ENCODE measurements at regions not wholly inside any gene's neighbourhood (a gene's known extent, or its start where the extent isn't known, plus 50 kb on each side); places are given as distances from the start of the nearest gene placed in this dataset.

GRCh38 chr2:238554468-238555315 is 128.0 kb downstream of the ASB1 start:
- H3K9me3 ChIP-seq (ENCODE audit: control insufficient read depth, insufficient read depth, low read length): no peaks in the 10 kb centered on the region
- H3K4me1 ChIP-seq (ENCODE audit: control insufficient read depth, insufficient read depth, low read length): no peaks in the 10 kb centered on the region
- no peak overlapping the region for H3K9ac ChIP-seq (ENCODE audit: low read depth, low read length)
- H3K27me3 ChIP-seq (ENCODE audit: control insufficient read depth, insufficient read depth, low read length): no peaks in the 10 kb centered on the region
- H3K36me3 ChIP-seq (ENCODE audit: control insufficient read depth, insufficient read depth, low read length): no peaks in the 10 kb centered on the region
- H3K4me3 ChIP-seq (ENCODE audit: low read depth, low read length): peak overlapping the region; percentile 35

- no peak overlapping the region for H3K4me3 ChIP-seq (ENCODE audit: low read depth, low read length)
- H3K36me3 ChIP-seq (ENCODE audit: control insufficient read depth, insufficient read depth, low read length): no peaks in the 10 kb centered on the region
- H3K4me1 ChIP-seq (ENCODE audit: control insufficient read depth, insufficient read depth, low read length): no peaks in the 10 kb centered on the region
- H3K27me3 ChIP-seq (ENCODE audit: control insufficient read depth, insufficient read depth, low read length): no peaks in the 10 kb centered on the region
- H3K9ac ChIP-seq (ENCODE audit: low read depth, low read length): no peak overlapping the region
- no peaks in the 10 kb centered on the region for H3K9me3 ChIP-seq (ENCODE audit: control insufficient read depth, insufficient read depth, low read length)
Observed at GRCh38 chr2:238555786-238556542, 129.2 kb downstream of the ASB1 start.

- H3K4me3 ChIP-seq (ENCODE audit: low read depth, low read length): no peak overlapping the region
- H3K9ac ChIP-seq (ENCODE audit: low read depth, low read length): no peak overlapping the region
- H3K27me3 ChIP-seq (ENCODE audit: control insufficient read depth, insufficient read depth, low read length): no peaks in the 10 kb centered on the region
- no peaks in the 10 kb centered on the region for H3K36me3 ChIP-seq (ENCODE audit: control insufficient read depth, insufficient read depth, low read length)
- no peaks in the 10 kb centered on the region for H3K9me3 ChIP-seq (ENCODE audit: control insufficient read depth, insufficient read depth, low read length)
- no peaks in the 10 kb centered on the region for H3K4me1 ChIP-seq (ENCODE audit: control insufficient read depth, insufficient read depth, low read length)
Observed at GRCh38 chr2:238557431-238557830, 130.7 kb downstream of the ASB1 start.

- H3K27me3 ChIP-seq (ENCODE audit: control insufficient read depth, insufficient read depth, low read length): no peaks in the 10 kb centered on the region
- no peaks in the 10 kb centered on the region for H3K9me3 ChIP-seq (ENCODE audit: control insufficient read depth, insufficient read depth, low read length)
- H3K4me1 ChIP-seq (ENCODE audit: control insufficient read depth, insufficient read depth, low read length): no peaks in the 10 kb centered on the region
- H3K4me3 ChIP-seq (ENCODE audit: low read depth, low read length): no peak overlapping the region
- no peaks in the 10 kb centered on the region for H3K36me3 ChIP-seq (ENCODE audit: control insufficient read depth, insufficient read depth, low read length)
- no peak overlapping the region for H3K9ac ChIP-seq (ENCODE audit: low read depth, low read length)
Observed at GRCh38 chr2:238557936-238558335, 131.2 kb downstream of the ASB1 start.

- H3K9me3 ChIP-seq (ENCODE audit: control insufficient read depth, insufficient read depth, low read length): no peaks in the 10 kb centered on the region
- H3K36me3 ChIP-seq (ENCODE audit: control insufficient read depth, insufficient read depth, low read length): no peaks in the 10 kb centered on the region
- no peaks in the 10 kb centered on the region for H3K4me1 ChIP-seq (ENCODE audit: control insufficient read depth, insufficient read depth, low read length)
- H3K9ac ChIP-seq (ENCODE audit: low read depth, low read length): no peak overlapping the region
- no peaks in the 10 kb centered on the region for H3K27me3 ChIP-seq (ENCODE audit: control insufficient read depth, insufficient read depth, low read length)
- no peak overlapping the region for H3K4me3 ChIP-seq (ENCODE audit: low read depth, low read length)
Observed at GRCh38 chr2:238558456-238559099, 131.9 kb downstream of the ASB1 start.

GRCh38 chr2:238560234-238560633 is 133.5 kb downstream of the ASB1 start:
- Histone ChIP-seq H3K4me3 (ENCODE audit: low read depth, low read length) (no peak overlapping the region), H3K4me1 (ENCODE audit: control insufficient read depth, insufficient read depth, low read length) (peaks cover 2% of the 10 kb centered on the region), H3K9me3 (ENCODE audit: control insufficient read depth, insufficient read depth, low read length) (no peaks in the 10 kb centered on the region), H3K9ac (ENCODE audit: low read depth, low read length) (no peak overlapping the region), H3K27me3 (ENCODE audit: control insufficient read depth, insufficient read depth, low read length) (no peaks in the 10 kb centered on the region), H3K36me3 (ENCODE audit: control insufficient read depth, insufficient read depth, low read length) (no peaks in the 10 kb centered on the region)

GRCh38 chr2:238561230-238561629 is 134.5 kb downstream of the ASB1 start:
- H3K36me3 ChIP-seq (ENCODE audit: control insufficient read depth, insufficient read depth, low read length): no peaks in the 10 kb centered on the region
- no peak overlapping the region for H3K4me3 ChIP-seq (ENCODE audit: low read depth, low read length)
- H3K9ac ChIP-seq (ENCODE audit: low read depth, low read length): no peak overlapping the region
- H3K4me1 ChIP-seq (ENCODE audit: control insufficient read depth, insufficient read depth, low read length): peaks cover 2% of the 10 kb centered on the region
- H3K9me3 ChIP-seq (ENCODE audit: control insufficient read depth, insufficient read depth, low read length): no peaks in the 10 kb centered on the region
- H3K27me3 ChIP-seq (ENCODE audit: control insufficient read depth, insufficient read depth, low read length): no peaks in the 10 kb centered on the region

GRCh38 chr2:238562446-238562845 is 135.7 kb downstream of the ASB1 start:
- Histone ChIP-seq H3K36me3 (ENCODE audit: control insufficient read depth, insufficient read depth, low read length) (no peaks in the 10 kb centered on the region), H3K4me1 (ENCODE audit: control insufficient read depth, insufficient read depth, low read length) (peaks cover 2% of the 10 kb centered on the region), H3K27me3 (ENCODE audit: control insufficient read depth, insufficient read depth, low read length) (no peaks in the 10 kb centered on the region), H3K9me3 (ENCODE audit: control insufficient read depth, insufficient read depth, low read length) (no peaks in the 10 kb centered on the region), H3K9ac (ENCODE audit: low read depth, low read length) (no peak overlapping the region), H3K4me3 (ENCODE audit: low read depth, low read length) (no peak overlapping the region)

- no peak overlapping the region for H3K4me3 ChIP-seq (ENCODE audit: low read depth, low read length)
- H3K9me3 ChIP-seq (ENCODE audit: control insufficient read depth, insufficient read depth, low read length): no peaks in the 10 kb centered on the region
- no peak overlapping the region for H3K9ac ChIP-seq (ENCODE audit: low read depth, low read length)
- H3K36me3 ChIP-seq (ENCODE audit: control insufficient read depth, insufficient read depth, low read length): no peaks in the 10 kb centered on the region
- H3K4me1 ChIP-seq (ENCODE audit: control insufficient read depth, insufficient read depth, low read length): peaks cover 2% of the 10 kb centered on the region
- H3K27me3 ChIP-seq (ENCODE audit: control insufficient read depth, insufficient read depth, low read length): no peaks in the 10 kb centered on the region
Observed at GRCh38 chr2:238563551-238563950, 136.8 kb downstream of the ASB1 start.

- H3K9me3 ChIP-seq (ENCODE audit: control insufficient read depth, insufficient read depth, low read length): no peaks in the 10 kb centered on the region
- H3K36me3 ChIP-seq (ENCODE audit: control insufficient read depth, insufficient read depth, low read length): no peaks in the 10 kb centered on the region
- H3K4me3 ChIP-seq (ENCODE audit: low read depth, low read length): no peak overlapping the region
- H3K4me1 ChIP-seq (ENCODE audit: control insufficient read depth, insufficient read depth, low read length): peaks cover 2% of the 10 kb centered on the region
- no peaks in the 10 kb centered on the region for H3K27me3 ChIP-seq (ENCODE audit: control insufficient read depth, insufficient read depth, low read length)
- H3K9ac ChIP-seq (ENCODE audit: low read depth, low read length): no peak overlapping the region
Observed at GRCh38 chr2:238564286-238564920, 137.7 kb downstream of the ASB1 start.

GRCh38 chr2:238565031-238565430 is 138.3 kb downstream of the ASB1 start:
- Histone ChIP-seq H3K27me3 (ENCODE audit: control insufficient read depth, insufficient read depth, low read length) (no peaks in the 10 kb centered on the region), H3K4me1 (ENCODE audit: control insufficient read depth, insufficient read depth, low read length) (peaks cover 2% of the 10 kb centered on the region), H3K9ac (ENCODE audit: low read depth, low read length) (no peak overlapping the region), H3K4me3 (ENCODE audit: low read depth, low read length) (no peak overlapping the region), H3K36me3 (ENCODE audit: control insufficient read depth, insufficient read depth, low read length) (no peaks in the 10 kb centered on the region), H3K9me3 (ENCODE audit: control insufficient read depth, insufficient read depth, low read length) (no peaks in the 10 kb centered on the region)
